ENCODE measurements at regions not wholly inside any gene's neighbourhood (a gene's known extent, or its start where the extent isn't known, plus 50 kb on each side); places are given as distances from the start of the nearest gene placed in this dataset.

- intact Hi-C loops (cut with micrococcal nuclease), result loop anchor here (2.0 to 10.0 kb wide), 3 partner anchors 102 to 202 kb away; no protein-coding TSS in a partner anchor
- H3K27me3 Mint-ChIP-seq, result peaks cover 75% of the 10 kb centered on the region
- peak; percentile 43 for DNase-seq
- no peaks in the 10 kb centered on the region for H3K9me3 Mint-ChIP-seq
- POLR2A ChIA-PET, result no interaction called here
- H3K4me3 Mint-ChIP-seq, result peak overlapping the region; percentile 58
- peaks cover 1% of the 10 kb centered on the region for H3K36me3 Mint-ChIP-seq
- no peak overlapping the region for H3K27ac Mint-ChIP-seq
- peaks cover 39% of the 10 kb centered on the region for H3K4me1 Mint-ChIP-seq (ENCODE audit: low read depth)
- CTCF ChIA-PET, result no interaction called here
Measured at GRCh38 chr3:43996379-43997301, 245.0 kb upstream of the TOPAZ1 start.

GRCh38 chr3:43997316-43997715 lies 244.4 kb upstream of the TOPAZ1 start:
- Mint-ChIP-seq H3K27me3 (peaks cover 71% of the 10 kb centered on the region), H3K9me3 (no peaks in the 10 kb centered on the region), H3K36me3 (peaks cover 1% of the 10 kb centered on the region), H3K4me3 (peak overlapping the region; percentile 58), H3K4me1 (ENCODE audit: low read depth) (peaks cover 39% of the 10 kb centered on the region), H3K27ac (no peak overlapping the region)
- ChIA-PET CTCF (no interaction called here), POLR2A (no interaction called here)
- intact Hi-C loops (cut with micrococcal nuclease), result loop anchor here (2.0 to 10.0 kb wide), 3 partner anchors 103 to 201 kb away; no protein-coding TSS in a partner anchor
- no peak for DNase-seq

- no peak for DNase-seq
- no peaks in the 10 kb centered on the region for H3K9me3 Mint-ChIP-seq
- H3K27ac Mint-ChIP-seq, result no peak overlapping the region
- intact Hi-C loops (cut with micrococcal nuclease), result loop anchor here (2.0 to 10.0 kb wide), 3 partner anchors 103 to 201 kb away; no protein-coding TSS in a partner anchor
- peaks cover 74% of the 10 kb centered on the region for H3K27me3 Mint-ChIP-seq
- H3K36me3 Mint-ChIP-seq, result peaks cover 1% of the 10 kb centered on the region
- CTCF ChIA-PET, result no interaction called here
- H3K4me1 Mint-ChIP-seq (ENCODE audit: low read depth), result peaks cover 39% of the 10 kb centered on the region
- peak overlapping the region; percentile 21 for H3K4me3 Mint-ChIP-seq
- POLR2A ChIA-PET, result no interaction called here
Measured at GRCh38 chr3:43997788-43998369, 243.8 kb upstream of the TOPAZ1 start.

GRCh38 chr3:43998370-43998835 lies 243.3 kb upstream of the TOPAZ1 start:
- Mint-ChIP-seq H3K36me3 (no peaks in the 10 kb centered on the region), H3K4me1 (ENCODE audit: low read depth) (peaks cover 39% of the 10 kb centered on the region), H3K4me3 (peak overlapping the region; percentile 21), H3K27ac (no peak overlapping the region), H3K27me3 (peaks cover 71% of the 10 kb centered on the region), H3K9me3 (no peaks in the 10 kb centered on the region)
- no peak for DNase-seq
- CTCF ChIA-PET, result no interaction called here
- POLR2A ChIA-PET, result no interaction called here
- intact Hi-C loops (cut with micrococcal nuclease), result loop anchor here (10.0 kb wide), 2 partner anchors 104 to 116 kb away; no protein-coding TSS in a partner anchor

GRCh38 chr3:43998836-43999727 lies 242.6 kb upstream of the TOPAZ1 start:
- no peak for DNase-seq
- no peaks in the 10 kb centered on the region for H3K36me3 Mint-ChIP-seq
- H3K4me1 Mint-ChIP-seq (ENCODE audit: low read depth), result peaks cover 39% of the 10 kb centered on the region
- H3K27me3 Mint-ChIP-seq, result peaks cover 64% of the 10 kb centered on the region
- peak overlapping the region; percentile 21 for H3K4me3 Mint-ChIP-seq
- CTCF ChIA-PET, result no interaction called here
- intact Hi-C loops (cut with micrococcal nuclease), result loop anchor here (10.0 kb wide), 2 partner anchors 104 to 116 kb away; no protein-coding TSS in a partner anchor
- no peak overlapping the region for H3K27ac Mint-ChIP-seq
- H3K9me3 Mint-ChIP-seq, result no peaks in the 10 kb centered on the region
- POLR2A ChIA-PET, result no interaction called here

- CTCF ChIA-PET, result no interaction called here
- peaks cover 36% of the 10 kb centered on the region for H3K4me1 Mint-ChIP-seq (ENCODE audit: low read depth)
Measured at GRCh38 chr3:43999728-44000319, 241.9 kb upstream of the TOPAZ1 start.

GRCh38 chr3:44000586-44000985 lies 241.1 kb upstream of the TOPAZ1 start:
- no peaks in the 10 kb centered on the region for H3K9me3 Mint-ChIP-seq
- no peak for DNase-seq
- POLR2A ChIA-PET, result no interaction called here
- intact Hi-C loops (cut with micrococcal nuclease), result no loop called here
- H3K4me1 Mint-ChIP-seq (ENCODE audit: low read depth), result peaks cover 34% of the 10 kb centered on the region
- H3K27me3 Mint-ChIP-seq, result peaks cover 62% of the 10 kb centered on the region
- CTCF ChIA-PET, result no interaction called here
- H3K4me3 Mint-ChIP-seq, result no peak overlapping the region
- no peak overlapping the region for H3K27ac Mint-ChIP-seq
- no peaks in the 10 kb centered on the region for H3K36me3 Mint-ChIP-seq

More at GRCh38 chr3:43999728-44000319, 241.9 kb upstream of the TOPAZ1 start:
- Mint-ChIP-seq H3K9me3 (no peaks in the 10 kb centered on the region), H3K27ac (no peak overlapping the region), H3K4me3 (no peak overlapping the region), H3K36me3 (no peaks in the 10 kb centered on the region), H3K27me3 (peaks cover 64% of the 10 kb centered on the region)
- POLR2A ChIA-PET, result no interaction called here
- intact Hi-C loops (cut with micrococcal nuclease), result loop anchor here (10.0 kb wide), 2 partner anchors 105 to 115 kb away; no protein-coding TSS in a partner anchor
- DNase-seq, result no peak

GRCh38 chr3:44001072-44001471 lies 240.6 kb upstream of the TOPAZ1 start:
- POLR2A ChIA-PET, result interaction anchor here (0.5 kb wide), 1 partner anchor 191 kb away, joined by 3 read pairs; no protein-coding TSS in a partner anchor
- no peak overlapping the region for H3K27ac Mint-ChIP-seq
- intact Hi-C loops (cut with micrococcal nuclease), result no loop called here
- DNase-seq, result no peak
- H3K4me3 Mint-ChIP-seq, result no peak overlapping the region
- CTCF ChIA-PET, result no interaction called here
- H3K4me1 Mint-ChIP-seq (ENCODE audit: low read depth), result peaks cover 30% of the 10 kb centered on the region
- H3K36me3 Mint-ChIP-seq, result no peaks in the 10 kb centered on the region
- H3K27me3 Mint-ChIP-seq, result peaks cover 61% of the 10 kb centered on the region
- H3K9me3 Mint-ChIP-seq, result no peaks in the 10 kb centered on the region

- no peak overlapping the region for H3K4me3 Mint-ChIP-seq
- DNase-seq, result no peak
- CTCF ChIA-PET, result interaction anchor here (0.7 kb wide), 1 partner anchor 399 kb away, joined by 3 read pairs; no protein-coding TSS in a partner anchor
- POLR2A ChIA-PET, result no interaction called here
- H3K27ac Mint-ChIP-seq, result no peak overlapping the region
- H3K4me1 Mint-ChIP-seq (ENCODE audit: low read depth), result peaks cover 3% of the 10 kb centered on the region
- no peaks in the 10 kb centered on the region for H3K36me3 Mint-ChIP-seq
- intact Hi-C loops (cut with micrococcal nuclease), result no loop called here
- H3K9me3 Mint-ChIP-seq, result no peaks in the 10 kb centered on the region
- H3K27me3 Mint-ChIP-seq, result peaks cover 39% of the 10 kb centered on the region
Measured at GRCh38 chr3:44003801-44004200, 237.9 kb upstream of the TOPAZ1 start.

- no peaks in the 10 kb centered on the region for H3K36me3 Mint-ChIP-seq
- ChIA-PET CTCF (no interaction called here), POLR2A (no interaction called here)
- H3K27ac Mint-ChIP-seq, result no peak overlapping the region
- H3K4me1 Mint-ChIP-seq (ENCODE audit: low read depth), result no peaks in the 10 kb centered on the region
- H3K27me3 Mint-ChIP-seq, result peaks cover 21% of the 10 kb centered on the region
- intact Hi-C loops (cut with micrococcal nuclease), result no loop called here
- DNase-seq, result no peak
- H3K4me3 Mint-ChIP-seq, result no peak overlapping the region
- H3K9me3 Mint-ChIP-seq, result no peaks in the 10 kb centered on the region
Measured at GRCh38 chr3:44011680-44012079, 230.0 kb upstream of the TOPAZ1 start.

GRCh38 chr3:44012160-44012899 lies 229.4 kb upstream of the TOPAZ1 start:
- Mint-ChIP-seq H3K9me3 (no peaks in the 10 kb centered on the region), H3K4me3 (no peak overlapping the region), H3K4me1 (ENCODE audit: low read depth) (no peaks in the 10 kb centered on the region), H3K36me3 (no peaks in the 10 kb centered on the region), H3K27ac (no peak overlapping the region), H3K27me3 (peaks cover 24% of the 10 kb centered on the region)
- intact Hi-C loops (cut with micrococcal nuclease), result no loop called here
- no peak for DNase-seq
- CTCF ChIA-PET, result no interaction called here
- POLR2A ChIA-PET, result no interaction called here
